ENCODE measurements at regions not wholly inside any gene's neighbourhood (a gene's known extent, or its start where the extent isn't known, plus 50 kb on each side); places are given as distances from the start of the nearest gene placed in this dataset.
A peak's percentile ranks its signal among the peaks of the same experiment; 100 is the strongest.

DNA sequence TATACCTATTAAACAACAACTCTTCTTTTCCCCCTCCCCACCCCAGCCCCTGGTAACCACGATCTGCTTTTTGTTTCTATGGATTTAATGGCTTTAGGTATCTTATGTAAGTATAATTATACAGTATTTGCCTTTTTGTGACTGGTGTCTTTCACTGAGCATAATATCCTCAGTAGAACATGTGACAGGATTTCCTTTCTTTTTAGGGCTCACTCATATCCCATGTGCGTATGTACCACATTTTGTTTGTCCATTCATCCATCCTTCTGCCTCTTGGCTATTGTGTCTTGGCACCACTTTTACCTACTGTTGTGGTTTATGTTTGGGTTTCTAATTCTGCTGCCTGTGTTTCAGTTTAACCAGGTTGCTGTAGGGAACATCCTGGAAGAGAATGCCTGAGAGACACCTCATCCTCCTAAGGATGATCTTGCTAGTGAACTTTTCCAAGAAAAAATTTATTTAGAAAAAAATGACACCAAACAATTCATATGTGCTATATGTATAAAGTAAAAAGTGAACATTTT lies 77.6 kb upstream of the SESN3 start:
- no peak overlapping the region for H3K4me3 ChIP-seq (ENCODE audit: low read depth, low read length)
- Mint-ChIP-seq H3K27ac (peak overlapping the region in 2 of 3 donors; percentile 9 to 64), H3K4me3 (peak overlapping the region in 1 of 4 donors; percentile 19), H3K4me1 (peaks cover 0 to 24% (median 6%) of the 10 kb centered on the region in 4 donors), H3K9me3 (peaks cover 0 to 1% (median 0%) of the 10 kb centered on the region in 7 donors), H3K36me3 (peaks cover 3% of the 10 kb centered on the region), H3K27me3 (peaks cover 4% of the 10 kb centered on the region)
- no peaks in the 10 kb centered on the region for H3K36me3 ChIP-seq (ENCODE audit: control insufficient read depth, insufficient read depth, low read length)
- DNase-seq (peak in 1 of 3 donors; percentile 17), ATAC-seq (ENCODE audit: low read depth in 2 of 2) (peak; percentile 43 to 46)
- H3K27ac ChIP-seq (ENCODE audit: insufficient read depth, low read length, poor library complexity, severe bottlenecking): no peak overlapping the region
- H3K27me3 ChIP-seq (ENCODE audit: control insufficient read depth, insufficient read depth, low read length): no peaks in the 10 kb centered on the region
- no peaks in the 10 kb centered on the region for H3K9me3 ChIP-seq (ENCODE audit: control insufficient read depth in 2 of 2, low read length in 2 of 2)
- H3K4me1 ChIP-seq (ENCODE audit: control insufficient read depth, insufficient read depth, low read length, poor library complexity, severe bottlenecking): peaks cover 6% of the 10 kb centered on the region

DNA sequence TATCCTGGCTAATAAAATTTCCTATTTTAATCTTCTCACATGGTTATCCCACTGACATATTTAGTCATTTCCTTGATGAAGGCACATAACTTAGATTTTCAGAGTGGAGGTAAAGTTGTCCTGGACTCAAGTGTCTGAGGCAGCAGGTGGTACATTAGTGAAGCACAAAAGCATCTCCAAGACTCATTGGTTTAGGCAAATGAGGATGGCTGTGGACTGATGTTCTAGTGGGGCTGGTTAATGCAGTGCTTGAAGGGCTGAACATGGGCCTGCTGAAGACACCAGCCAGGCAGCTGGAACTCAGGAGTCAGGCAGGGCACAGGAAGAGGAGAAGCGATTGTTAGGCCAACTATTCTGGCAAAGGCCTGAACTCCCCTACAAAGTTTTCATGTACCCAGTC lies 76.3 kb upstream of the SESN3 start:
- Histone ChIP-seq H3K9me3 (ENCODE audit: control insufficient read depth in 2 of 2, low read length in 2 of 2) (no peaks in the 10 kb centered on the region), H3K4me3 (ENCODE audit: low read depth, low read length) (no peak overlapping the region), H3K27ac (ENCODE audit: insufficient read depth, low read length, poor library complexity, severe bottlenecking) (no peak overlapping the region), H3K27me3 (ENCODE audit: control insufficient read depth, insufficient read depth, low read length) (no peaks in the 10 kb centered on the region), H3K4me1 (ENCODE audit: control insufficient read depth, insufficient read depth, low read length, poor library complexity, severe bottlenecking) (peaks cover 6% of the 10 kb centered on the region), H3K36me3 (ENCODE audit: control insufficient read depth, insufficient read depth, low read length) (no peaks in the 10 kb centered on the region)
- Mint-ChIP-seq H3K4me1 (peaks cover 0 to 24% (median 6%) of the 10 kb centered on the region in 4 donors), H3K27me3 (peaks cover 4% of the 10 kb centered on the region), H3K27ac (peak overlapping the region in 1 of 3 donors; percentile 6), H3K4me3 (no peak overlapping the region), H3K9me3 (peaks cover 0 to 1% (median 0%) of the 10 kb centered on the region in 7 donors), H3K36me3 (peaks cover 3% of the 10 kb centered on the region)
- no peak for ATAC-seq (ENCODE audit: low read depth in 2 of 2)
- no peak for DNase-seq

DNA sequence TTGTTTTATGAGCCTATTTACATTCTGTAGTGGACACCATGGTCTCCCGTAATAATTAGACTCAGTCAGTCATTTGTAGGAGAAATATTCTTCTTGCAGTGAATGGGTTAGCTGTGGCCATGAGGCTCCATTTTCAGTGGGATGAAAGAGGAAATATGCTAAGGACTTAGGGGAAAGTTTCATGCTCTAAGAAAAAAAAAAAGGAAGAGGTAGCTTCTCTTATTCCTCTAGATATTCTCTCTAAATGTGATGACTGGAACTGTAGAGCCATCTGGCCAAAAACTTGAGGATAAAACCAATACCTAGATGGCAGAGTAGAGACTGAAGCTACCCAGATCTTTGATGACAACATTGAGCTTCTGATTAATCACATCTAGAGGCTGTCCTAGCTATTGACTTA lies 75.8 kb upstream of the SESN3 start:
- H3K27ac ChIP-seq (ENCODE audit: insufficient read depth, low read length, poor library complexity, severe bottlenecking): no peak overlapping the region
- no peaks in the 10 kb centered on the region for H3K9me3 ChIP-seq (ENCODE audit: control insufficient read depth in 2 of 2, low read length in 2 of 2)
- DNase-seq: no peak
- peaks cover 0 to 24% (median 6%) of the 10 kb centered on the region in 4 donors for H3K4me1 Mint-ChIP-seq
- peaks cover 0 to 1% (median 0%) of the 10 kb centered on the region in 7 donors for H3K9me3 Mint-ChIP-seq
- peaks cover 3% of the 10 kb centered on the region for H3K36me3 Mint-ChIP-seq
- H3K36me3 ChIP-seq (ENCODE audit: control insufficient read depth, insufficient read depth, low read length): no peaks in the 10 kb centered on the region
- no peak overlapping the region for H3K4me3 ChIP-seq (ENCODE audit: low read depth, low read length)
- H3K27me3 ChIP-seq (ENCODE audit: control insufficient read depth, insufficient read depth, low read length): no peaks in the 10 kb centered on the region
- ATAC-seq (ENCODE audit: low read depth in 2 of 2): no peak
- peaks cover 4% of the 10 kb centered on the region for H3K27me3 Mint-ChIP-seq
- H3K4me1 ChIP-seq (ENCODE audit: control insufficient read depth, insufficient read depth, low read length, poor library complexity, severe bottlenecking): peaks cover 6% of the 10 kb centered on the region
- no peak overlapping the region for H3K4me3 Mint-ChIP-seq
- H3K27ac Mint-ChIP-seq: peak overlapping the region in 2 of 3 donors; percentile 6 to 33

DNA sequence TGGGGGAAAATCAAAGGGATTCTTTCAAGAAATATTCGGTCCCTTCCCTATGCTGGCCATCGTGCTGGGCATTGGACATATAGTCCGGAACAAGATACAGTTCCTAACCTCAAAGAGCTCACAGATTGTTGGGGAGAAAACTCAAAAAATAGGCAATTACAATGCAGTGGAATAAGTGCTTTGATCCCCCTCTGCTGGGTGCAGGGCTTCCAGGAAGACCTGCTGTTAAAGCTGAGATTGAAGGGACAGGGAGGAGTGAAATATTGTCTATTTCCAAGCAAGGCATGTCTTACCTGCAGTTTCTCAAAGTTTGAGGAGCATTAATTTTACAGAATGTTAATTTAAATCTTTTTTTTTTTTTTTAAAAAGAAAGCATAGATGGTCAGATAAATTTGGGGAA lies 75.1 kb upstream of the SESN3 start:
- DNase-seq (no peak), ATAC-seq (ENCODE audit: low read depth in 2 of 2) (no peak)
- Histone ChIP-seq H3K4me1 (ENCODE audit: control insufficient read depth, insufficient read depth, low read length, poor library complexity, severe bottlenecking) (peaks cover 6% of the 10 kb centered on the region), H3K27ac (ENCODE audit: insufficient read depth, low read length, poor library complexity, severe bottlenecking) (no peak overlapping the region), H3K36me3 (ENCODE audit: control insufficient read depth, insufficient read depth, low read length) (no peaks in the 10 kb centered on the region), H3K27me3 (ENCODE audit: control insufficient read depth, insufficient read depth, low read length) (no peaks in the 10 kb centered on the region), H3K9me3 (ENCODE audit: control insufficient read depth in 2 of 2, low read length in 2 of 2) (no peaks in the 10 kb centered on the region), H3K4me3 (ENCODE audit: low read depth, low read length) (no peak overlapping the region)
- Mint-ChIP-seq H3K9me3 (peaks cover 0 to 1% (median 0%) of the 10 kb centered on the region in 7 donors), H3K4me1 (peaks cover 0 to 24% (median 6%) of the 10 kb centered on the region in 4 donors), H3K27ac (no peak overlapping the region), H3K27me3 (peaks cover 4% of the 10 kb centered on the region), H3K36me3 (peaks cover 3% of the 10 kb centered on the region), H3K4me3 (no peak overlapping the region)

DNA sequence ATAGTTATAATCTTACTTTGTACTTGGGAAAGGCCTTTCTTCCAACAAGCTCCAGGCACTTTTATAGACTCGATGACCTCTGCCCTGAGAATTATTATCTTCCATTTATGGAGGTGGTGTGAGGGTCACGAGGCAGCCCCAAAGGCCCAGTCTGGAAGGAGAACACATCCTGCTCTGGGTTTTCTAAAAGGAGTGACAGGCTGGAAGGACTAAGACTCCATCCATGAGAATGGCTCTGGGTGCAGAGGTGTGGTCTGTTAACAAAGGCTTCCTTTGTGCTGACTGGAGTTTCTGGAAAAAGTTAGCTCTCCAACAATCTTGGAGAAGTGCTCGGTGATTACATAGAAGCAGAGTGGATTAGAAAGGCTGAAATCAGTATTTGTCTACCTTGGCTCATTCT lies 74.7 kb upstream of the SESN3 start:
- H3K27ac Mint-ChIP-seq: peak overlapping the region in 1 of 3 donors; percentile 79

DNA sequence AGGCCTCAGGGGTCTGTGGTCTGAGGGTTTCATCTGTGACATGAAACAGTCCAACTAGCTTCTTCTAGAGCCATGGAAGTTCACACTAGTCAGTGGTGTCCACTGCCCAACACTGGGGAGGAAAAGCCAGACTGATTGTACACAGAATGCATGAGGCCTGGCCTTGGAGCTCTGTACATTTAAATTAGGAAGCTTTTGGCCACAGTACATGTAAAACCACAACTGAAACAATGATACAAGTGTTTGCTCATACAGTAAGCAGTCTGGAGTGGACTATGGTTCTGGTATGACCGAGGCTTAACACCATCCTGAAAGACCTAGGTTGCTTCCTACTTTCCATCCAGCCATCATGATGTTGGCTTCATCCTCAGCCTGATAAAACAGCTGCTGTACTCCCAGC lies 73.8 kb upstream of the SESN3 start:
- no peaks in the 10 kb centered on the region for H3K9me3 Mint-ChIP-seq
- no peaks in the 10 kb centered on the region for H3K27me3 Mint-ChIP-seq
- H3K27ac Mint-ChIP-seq: peak overlapping the region in 1 of 3 donors; percentile 79
- H3K4me1 Mint-ChIP-seq: peaks cover 0 to 25% (median 6%) of the 10 kb centered on the region in 4 donors
- no peak overlapping the region for H3K4me3 ChIP-seq (ENCODE audit: low read depth, low read length)
- H3K27me3 ChIP-seq (ENCODE audit: control insufficient read depth, insufficient read depth, low read length): no peaks in the 10 kb centered on the region
- no peak for ATAC-seq (ENCODE audit: low read depth in 2 of 2)
- no peak for DNase-seq
- H3K36me3 ChIP-seq (ENCODE audit: control insufficient read depth, insufficient read depth, low read length): no peaks in the 10 kb centered on the region
- no peaks in the 10 kb centered on the region for H3K9me3 ChIP-seq (ENCODE audit: control insufficient read depth in 2 of 2, low read length in 2 of 2)
- H3K36me3 Mint-ChIP-seq: no peaks in the 10 kb centered on the region
- H3K4me3 Mint-ChIP-seq: no peak overlapping the region
- no peak overlapping the region for H3K27ac ChIP-seq (ENCODE audit: insufficient read depth, low read length, poor library complexity, severe bottlenecking)
- peaks cover 6% of the 10 kb centered on the region for H3K4me1 ChIP-seq (ENCODE audit: control insufficient read depth, insufficient read depth, low read length, poor library complexity, severe bottlenecking)

More for the DNA sequence above, 74.7 kb upstream of the SESN3 start:
- Mint-ChIP-seq H3K9me3 (peaks cover 0 to 1% (median 0%) of the 10 kb centered on the region in 7 donors), H3K36me3 (peaks cover 3% of the 10 kb centered on the region), H3K4me3 (no peak overlapping the region), H3K27me3 (peaks cover 3% of the 10 kb centered on the region), H3K4me1 (peaks cover 0 to 24% (median 6%) of the 10 kb centered on the region in 4 donors)
- Histone ChIP-seq H3K4me3 (ENCODE audit: low read depth, low read length) (no peak overlapping the region), H3K4me1 (ENCODE audit: control insufficient read depth, insufficient read depth, low read length, poor library complexity, severe bottlenecking) (peaks cover 6% of the 10 kb centered on the region), H3K27me3 (ENCODE audit: control insufficient read depth, insufficient read depth, low read length) (no peaks in the 10 kb centered on the region), H3K36me3 (ENCODE audit: control insufficient read depth, insufficient read depth, low read length) (no peaks in the 10 kb centered on the region), H3K27ac (ENCODE audit: insufficient read depth, low read length, poor library complexity, severe bottlenecking) (no peak overlapping the region), H3K9me3 (ENCODE audit: control insufficient read depth in 2 of 2, low read length in 2 of 2) (no peaks in the 10 kb centered on the region)
- DNase-seq (no peak), ATAC-seq (ENCODE audit: low read depth in 2 of 2) (no peak)

DNA sequence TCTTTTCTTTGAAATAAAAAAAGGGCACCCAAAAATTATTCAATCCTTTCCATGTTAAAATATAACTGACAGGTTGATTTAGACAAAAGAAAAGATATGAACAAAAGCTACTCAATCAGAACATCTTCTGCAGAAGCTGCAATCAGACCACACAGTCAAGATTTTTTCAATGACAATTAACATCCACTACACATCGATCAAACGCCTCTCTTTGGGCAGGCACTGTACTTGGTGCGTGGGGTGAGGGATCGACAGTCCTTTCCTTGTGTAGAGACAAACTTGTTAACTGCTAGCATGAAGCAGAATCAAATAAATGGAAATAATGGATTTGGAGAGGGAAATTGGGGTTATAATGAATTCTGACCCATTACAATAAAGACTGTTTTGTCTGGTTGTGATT lies 71.2 kb upstream of the SESN3 start:
- no peaks in the 10 kb centered on the region for H3K36me3 Mint-ChIP-seq
- H3K27me3 Mint-ChIP-seq: no peaks in the 10 kb centered on the region
- no peaks in the 10 kb centered on the region for H3K27me3 ChIP-seq (ENCODE audit: control insufficient read depth, insufficient read depth, low read length)
- no peak overlapping the region for H3K4me3 Mint-ChIP-seq
- no peaks in the 10 kb centered on the region for H3K36me3 ChIP-seq (ENCODE audit: control insufficient read depth, insufficient read depth, low read length)
- no peaks in the 10 kb centered on the region for H3K9me3 Mint-ChIP-seq
- peaks cover 14% of the 10 kb centered on the region for H3K4me1 ChIP-seq (ENCODE audit: control insufficient read depth, insufficient read depth, low read length, poor library complexity, severe bottlenecking)
- no peak overlapping the region for H3K27ac Mint-ChIP-seq
- DNase-seq: no peak
- H3K9me3 ChIP-seq (ENCODE audit: control insufficient read depth in 2 of 2, low read length in 2 of 2): no peaks in the 10 kb centered on the region
- no peak for ATAC-seq (ENCODE audit: low read depth in 2 of 2)
- no peak overlapping the region for H3K4me3 ChIP-seq (ENCODE audit: low read depth, low read length)
- no peak overlapping the region for H3K27ac ChIP-seq (ENCODE audit: insufficient read depth, low read length, poor library complexity, severe bottlenecking)
- H3K4me1 Mint-ChIP-seq: peaks cover 13 to 31% (median 15%) of the 10 kb centered on the region in 4 donors

DNA sequence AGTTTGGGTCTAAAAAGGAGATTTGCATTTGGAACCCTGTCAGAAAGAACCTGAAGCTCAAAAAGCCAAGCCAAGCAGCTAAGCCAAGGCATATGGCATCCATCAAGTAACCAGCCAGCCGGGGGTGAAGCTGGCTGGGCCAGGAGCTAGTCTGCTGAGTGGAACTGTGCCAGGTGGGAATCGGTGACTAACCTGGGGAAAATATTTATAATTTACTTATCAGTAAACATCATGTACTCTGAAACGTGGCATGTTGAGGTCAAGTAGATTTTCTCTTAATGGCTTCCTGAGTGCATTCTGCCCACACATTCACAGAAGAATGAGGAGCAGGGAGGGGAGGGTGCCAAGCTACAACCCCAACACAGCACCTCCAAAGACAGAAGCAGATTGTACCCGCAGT lies 70.5 kb upstream of the SESN3 start:
- Histone ChIP-seq H3K4me3 (ENCODE audit: low read depth, low read length) (no peak overlapping the region), H3K27me3 (ENCODE audit: control insufficient read depth, insufficient read depth, low read length) (no peaks in the 10 kb centered on the region), H3K4me1 (ENCODE audit: control insufficient read depth, insufficient read depth, low read length, poor library complexity, severe bottlenecking) (peaks cover 14% of the 10 kb centered on the region), H3K27ac (ENCODE audit: insufficient read depth, low read length, poor library complexity, severe bottlenecking) (no peak overlapping the region), H3K9me3 (ENCODE audit: control insufficient read depth in 2 of 2, low read length in 2 of 2) (no peaks in the 10 kb centered on the region), H3K36me3 (ENCODE audit: control insufficient read depth, insufficient read depth, low read length) (no peaks in the 10 kb centered on the region)
- H3K27ac Mint-ChIP-seq: peak overlapping the region in 1 of 3 donors; percentile 34
- no peaks in the 10 kb centered on the region for H3K36me3 Mint-ChIP-seq
- no peaks in the 10 kb centered on the region for H3K27me3 Mint-ChIP-seq
- no peak overlapping the region for H3K4me3 Mint-ChIP-seq
- ATAC-seq (ENCODE audit: low read depth in 2 of 2) (no peak), DNase-seq (no peak)
- H3K9me3 Mint-ChIP-seq: no peaks in the 10 kb centered on the region
- peaks cover 13 to 36% (median 18%) of the 10 kb centered on the region in 4 donors for H3K4me1 Mint-ChIP-seq

Data from CD4-positive, CD25-positive, alpha-beta regulatory T cell (primary cell).